GM18508 (cell line): ENCODE measurements at regions not wholly inside any gene's neighbourhood (a gene's known extent, or its start where the extent isn't known, plus 50 kb on each side); places are given as distances from the start of the nearest gene placed in this dataset.

Source experiments
- ATAC-seq: cut with Tn5 transposase; IDR thresholded peaks from one replicate; pipeline ENCODE4 v1.9.1; 2021; ENCODE audit warnings: moderate number of reproducible peaks; ENCODE audit not compliant: insufficient read depth, unreplicated experiment

DNA sequence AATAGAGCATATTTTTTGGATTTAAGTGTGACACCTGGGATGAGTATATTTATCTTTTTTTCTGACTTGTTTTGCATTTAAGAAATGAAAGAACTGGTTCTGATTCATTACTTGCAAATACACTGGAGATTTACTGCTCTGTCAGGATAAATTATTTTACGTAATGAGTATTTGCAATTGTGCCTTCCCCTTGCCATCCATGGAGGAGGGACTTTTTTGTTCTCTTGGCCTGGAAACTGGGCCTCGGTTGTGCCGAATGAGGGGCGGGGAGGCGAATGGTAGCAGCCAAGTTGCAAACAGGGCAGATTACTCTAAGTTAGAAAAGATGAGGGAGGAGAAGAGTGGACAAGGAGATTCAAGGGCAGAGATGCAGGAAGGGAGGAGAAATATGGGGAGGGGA is 308.7 kb downstream of the ATP23 start:
- ATAC-seq, result no peak

DNA sequence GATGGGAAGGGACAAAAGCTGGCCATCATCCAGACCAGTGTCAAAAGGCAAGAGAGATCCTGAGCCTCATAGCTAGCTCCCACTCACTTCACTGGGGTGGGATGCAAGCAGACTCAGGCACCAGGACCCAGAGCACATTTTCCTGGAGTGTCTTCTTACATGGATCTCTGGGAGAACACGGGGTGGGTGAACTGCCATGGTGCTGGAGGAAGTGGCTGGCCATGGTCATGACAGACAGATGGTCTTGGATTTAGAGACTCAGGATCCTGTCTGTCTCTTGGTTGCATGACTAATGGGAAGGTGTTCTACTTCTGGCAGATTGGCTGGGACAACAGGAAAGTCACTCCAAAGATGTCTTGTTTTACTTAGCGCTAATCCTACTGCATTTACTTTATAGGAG is 311.5 kb downstream of the ATP23 start:
- ATAC-seq, result no peak

DNA sequence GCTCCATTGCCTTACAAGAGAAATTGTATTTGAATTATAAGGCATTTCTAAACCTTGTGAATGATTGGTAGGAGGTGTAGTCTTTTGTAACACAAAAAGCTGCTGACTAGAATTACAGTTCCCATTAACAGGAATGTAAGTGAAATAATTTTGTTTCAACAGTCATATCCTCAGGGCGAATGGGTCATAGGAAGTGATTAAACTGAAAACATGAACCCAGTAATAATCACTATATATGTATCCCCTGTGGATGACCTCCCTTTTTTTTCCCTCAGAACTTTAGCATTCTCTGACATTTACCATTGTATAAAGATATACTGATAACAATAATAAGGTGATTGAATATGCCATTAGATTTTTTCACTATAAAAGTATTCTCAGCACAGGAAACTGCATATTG is 312.3 kb downstream of the ATP23 start:
- no peak for ATAC-seq

DNA sequence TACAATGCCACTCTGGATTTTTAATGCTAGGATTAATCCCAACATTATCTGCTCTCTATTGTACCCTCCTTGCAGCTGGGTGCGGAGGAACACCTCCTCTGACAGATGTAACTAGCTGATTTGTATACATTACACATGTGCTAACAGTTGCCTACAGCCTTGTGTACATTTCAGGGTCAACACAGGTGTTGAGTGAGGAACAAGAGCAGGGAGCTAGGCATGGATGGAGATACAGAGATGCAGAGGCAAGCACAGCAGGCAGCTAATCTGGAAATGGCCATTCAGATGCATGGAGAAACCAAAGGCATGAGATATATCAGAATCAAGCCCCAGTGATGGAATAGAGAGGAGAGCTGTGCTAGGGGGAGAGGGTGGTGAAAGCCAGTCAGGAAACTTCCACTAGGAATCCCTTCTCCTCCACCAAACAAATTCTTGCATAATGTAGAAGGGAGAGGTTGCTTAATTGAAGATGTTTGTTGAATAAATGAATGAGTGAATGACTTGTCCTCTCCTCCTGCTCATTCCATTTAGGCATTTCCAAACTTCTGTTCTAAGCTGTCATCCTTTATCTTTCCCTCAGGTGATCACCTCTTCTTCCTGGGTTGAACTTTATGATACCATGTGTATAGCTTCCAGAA is 313.2 kb downstream of the ATP23 start:
- no peak for ATAC-seq

DNA sequence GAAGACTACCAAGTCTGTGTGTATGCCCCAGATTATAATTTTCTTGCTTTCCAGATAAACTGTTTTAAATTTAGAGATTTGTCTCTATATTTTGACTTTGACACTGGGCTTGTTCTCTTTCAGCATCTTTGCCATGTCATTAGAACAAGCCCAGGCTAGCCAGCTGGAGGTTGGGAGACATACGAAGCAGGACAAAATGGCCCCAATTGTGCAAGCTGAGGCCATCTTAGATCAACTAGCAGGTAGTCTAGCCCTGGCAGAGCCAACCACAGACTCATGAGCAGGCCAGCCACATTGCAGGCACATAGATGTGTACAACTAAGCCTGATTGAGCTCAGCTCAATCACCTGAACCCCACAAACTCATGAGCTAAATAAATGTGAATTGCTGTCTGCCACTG is 321.4 kb downstream of the ATP23 start:
- no peak for ATAC-seq

DNA sequence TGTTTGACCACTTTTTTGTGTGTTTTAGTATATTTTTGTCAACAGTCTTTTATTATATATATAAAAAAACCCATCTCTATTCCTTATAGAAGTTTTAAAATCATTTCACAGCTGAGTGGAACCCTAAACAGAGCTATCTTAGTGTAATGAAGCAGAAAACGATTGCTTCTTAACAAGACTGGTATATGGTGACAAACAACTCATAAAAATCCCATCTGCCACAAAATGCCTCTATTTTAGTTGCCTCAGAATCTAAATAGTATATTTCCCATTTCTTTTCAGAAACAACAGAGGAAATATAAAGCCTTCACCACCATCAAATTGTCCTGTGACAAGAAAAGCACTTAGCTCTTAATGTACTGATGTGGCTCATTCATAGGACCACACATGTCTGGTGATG is 322.4 kb downstream of the ATP23 start:
- ATAC-seq, result no peak

DNA sequence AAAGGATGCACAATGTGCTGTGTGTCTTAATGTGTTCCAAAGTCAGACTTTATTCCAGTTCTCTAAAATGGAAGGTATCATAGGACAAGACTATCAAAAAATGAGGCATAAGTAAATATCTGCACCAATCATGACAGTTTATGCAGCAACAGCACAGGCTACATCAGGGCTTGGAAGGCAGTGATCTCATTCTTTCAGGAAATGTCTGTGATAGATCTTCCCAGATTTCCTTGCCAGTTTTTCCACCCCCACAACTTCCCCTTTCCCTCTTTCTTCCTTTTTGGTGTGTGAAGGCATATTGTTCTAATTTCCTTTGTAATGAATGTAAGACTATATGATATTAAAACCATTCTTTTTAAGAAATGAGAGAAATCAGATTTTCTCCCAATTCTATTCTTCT is 326.7 kb downstream of the ATP23 start:
- ATAC-seq, result no peak

DNA sequence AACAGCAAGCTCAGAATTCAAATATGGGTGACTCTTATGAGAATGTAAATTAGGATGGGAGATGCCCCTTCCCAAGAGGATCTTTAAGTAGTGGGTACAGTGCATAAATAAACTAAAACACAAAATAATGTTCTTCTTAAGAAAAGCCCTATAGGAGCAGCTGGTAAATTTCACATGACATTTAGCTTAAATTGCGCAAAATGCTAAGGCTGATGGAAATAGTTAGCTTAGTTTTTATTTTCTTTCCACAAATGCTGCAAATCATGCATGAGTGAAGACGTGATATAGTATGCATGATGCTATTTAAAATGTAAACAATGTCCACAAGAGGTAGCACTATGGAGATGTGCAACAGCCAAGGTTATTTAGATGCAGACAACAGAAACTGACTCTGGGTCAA is 328.1 kb downstream of the ATP23 start:
- no peak for ATAC-seq

DNA sequence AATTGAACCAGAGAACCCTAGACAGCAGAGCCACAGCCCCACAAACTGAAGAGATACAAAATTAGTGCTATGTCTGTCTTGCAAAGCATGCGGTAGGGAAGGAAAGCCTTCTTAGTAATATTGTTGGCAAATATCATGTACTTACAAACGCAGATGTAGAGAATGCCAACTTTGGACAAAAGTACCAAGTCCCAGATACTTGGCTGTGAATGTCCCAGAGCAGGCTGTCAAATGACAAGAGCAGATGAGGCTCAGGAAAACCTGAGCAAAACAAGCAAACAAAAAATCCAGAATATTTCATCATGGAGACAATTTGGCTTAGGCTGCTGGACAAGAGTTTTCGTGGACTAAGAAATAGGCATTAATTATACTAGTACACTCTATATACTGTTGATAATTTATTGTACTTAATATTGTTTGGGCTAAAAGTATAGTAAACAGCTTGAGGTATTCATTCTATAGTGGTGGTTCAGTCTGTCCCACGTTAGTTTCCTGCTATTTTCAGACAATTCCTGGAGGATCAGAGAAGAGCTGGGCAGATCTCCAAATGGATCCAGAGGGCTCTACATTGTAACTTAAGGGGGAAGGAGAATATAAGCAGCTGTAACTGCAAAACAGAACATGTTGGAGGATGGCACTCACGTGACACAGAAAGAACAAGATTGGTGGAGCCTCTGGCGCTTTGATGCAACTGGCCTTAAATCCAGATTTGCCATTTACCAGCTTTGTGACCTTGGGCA is 329.8 kb downstream of the ATP23 start:
- no peak for ATAC-seq

DNA sequence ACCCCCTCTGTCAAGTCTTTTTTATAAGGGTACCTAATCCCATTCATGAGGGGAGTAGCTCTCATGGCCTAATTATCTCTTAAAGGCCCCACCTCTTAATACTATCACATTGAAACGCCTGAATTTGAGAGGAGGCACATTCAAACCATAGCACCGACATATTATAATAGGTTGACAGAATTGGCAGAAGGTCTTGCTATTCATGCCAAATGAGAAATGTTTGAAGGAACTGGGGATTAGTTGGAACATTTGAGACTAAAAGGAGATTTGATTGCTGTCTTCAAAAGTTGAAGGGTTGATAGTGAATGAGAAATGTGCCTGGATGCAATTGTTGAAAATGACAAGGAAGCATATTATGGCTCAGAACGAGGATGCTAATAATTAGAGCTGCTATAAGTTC is 331.1 kb downstream of the ATP23 start:
- ATAC-seq, result no peak

DNA sequence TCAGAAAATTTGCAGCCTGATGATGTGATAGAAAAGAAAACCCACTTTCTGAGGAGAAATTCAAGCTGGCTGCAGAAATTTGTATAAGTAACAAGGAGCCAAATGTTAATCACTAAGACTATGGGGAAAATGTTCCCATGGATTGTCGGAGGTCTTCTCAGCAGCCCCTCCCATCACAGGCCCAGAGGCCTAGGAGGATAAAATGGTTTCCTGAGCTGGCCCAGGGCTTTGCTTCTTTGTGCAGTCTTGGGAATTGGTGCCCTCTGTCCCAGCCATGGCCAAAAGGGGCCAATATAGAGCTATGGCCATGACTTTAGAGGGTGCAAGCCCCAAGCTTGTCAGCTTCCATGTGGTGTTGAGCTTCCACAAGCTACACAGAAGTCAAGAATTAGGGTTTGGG is 335.9 kb downstream of the ATP23 start:
- ATAC-seq, result no peak

DNA sequence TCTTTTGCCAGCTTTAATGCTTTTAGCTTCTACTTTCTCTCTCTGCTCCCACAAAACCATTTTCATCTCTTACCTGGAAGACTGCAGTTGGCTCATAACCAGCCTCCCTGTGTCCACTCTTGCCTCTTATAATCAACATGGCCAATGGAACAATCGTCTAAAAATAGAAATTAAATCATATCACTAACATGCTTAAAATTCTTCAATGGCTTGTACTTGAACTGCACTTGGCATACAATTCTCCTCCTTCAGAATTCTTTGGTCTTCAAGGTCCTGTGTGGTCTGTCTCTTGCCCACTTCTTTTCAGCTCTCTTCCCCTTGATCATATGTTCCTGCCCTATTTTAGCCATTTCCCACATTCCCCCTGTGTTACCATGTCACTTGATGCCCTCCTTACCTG is 342.2 kb downstream of the ATP23 start:
- no peak for ATAC-seq

DNA sequence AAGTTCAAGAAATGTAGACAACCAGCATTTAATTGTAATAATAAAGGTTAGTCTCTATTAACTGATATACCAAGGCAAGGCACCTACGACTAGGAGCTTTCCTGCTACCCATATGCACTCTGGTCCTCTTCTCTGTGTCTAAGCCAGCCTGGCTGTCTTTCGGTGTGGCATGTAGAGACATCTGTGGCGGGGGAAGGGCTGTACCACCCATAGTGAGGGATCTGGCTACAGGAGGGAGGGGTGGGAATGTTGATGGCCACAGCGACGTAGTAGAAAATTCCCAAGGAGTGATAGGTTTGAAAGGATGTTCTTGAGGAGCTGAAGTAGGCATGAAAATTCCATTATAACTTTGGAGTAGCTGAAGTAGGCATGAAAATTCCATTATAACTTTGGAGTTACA is 344.2 kb downstream of the ATP23 start:
- ATAC-seq, result no peak

DNA sequence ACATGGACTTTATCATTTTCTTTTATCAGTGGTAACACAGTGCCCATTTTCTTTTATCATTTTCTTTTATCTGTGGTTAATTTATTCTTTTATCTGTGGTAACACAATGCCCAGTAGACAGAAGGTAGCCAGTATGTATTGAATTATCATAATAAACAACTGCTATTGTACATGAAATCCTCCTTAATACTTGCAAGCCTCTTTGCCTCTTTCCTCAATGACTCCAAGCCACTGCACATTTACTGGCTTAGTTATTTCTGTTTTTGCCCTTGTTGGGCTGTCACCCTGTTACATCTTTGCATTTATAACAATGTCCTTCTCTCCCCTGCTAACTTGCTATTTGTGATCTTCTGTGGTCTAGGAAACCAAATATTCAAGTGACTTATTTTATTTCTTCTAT is 345.0 kb downstream of the ATP23 start:
- no peak for ATAC-seq

DNA sequence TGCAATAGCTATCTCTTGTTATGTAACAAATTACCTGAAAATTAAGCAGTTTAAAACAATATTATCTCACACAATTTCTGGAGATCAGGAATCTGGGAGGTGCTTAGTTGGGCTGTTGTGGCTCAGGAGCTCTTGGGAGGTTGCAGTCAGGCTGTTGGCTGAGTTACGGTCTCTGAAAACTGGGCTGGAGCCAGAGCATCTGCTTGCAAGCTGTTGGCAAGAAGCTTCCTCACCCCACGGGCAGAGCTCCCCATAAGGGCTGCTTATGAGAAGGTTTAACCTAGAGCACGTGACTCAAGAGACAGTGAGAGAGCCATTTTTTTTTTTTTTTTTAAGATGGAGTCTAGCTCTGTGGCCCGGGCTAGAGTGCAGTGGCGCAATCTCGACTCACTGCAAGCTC is 346.8 kb downstream of the ATP23 start:
- no peak for ATAC-seq

DNA sequence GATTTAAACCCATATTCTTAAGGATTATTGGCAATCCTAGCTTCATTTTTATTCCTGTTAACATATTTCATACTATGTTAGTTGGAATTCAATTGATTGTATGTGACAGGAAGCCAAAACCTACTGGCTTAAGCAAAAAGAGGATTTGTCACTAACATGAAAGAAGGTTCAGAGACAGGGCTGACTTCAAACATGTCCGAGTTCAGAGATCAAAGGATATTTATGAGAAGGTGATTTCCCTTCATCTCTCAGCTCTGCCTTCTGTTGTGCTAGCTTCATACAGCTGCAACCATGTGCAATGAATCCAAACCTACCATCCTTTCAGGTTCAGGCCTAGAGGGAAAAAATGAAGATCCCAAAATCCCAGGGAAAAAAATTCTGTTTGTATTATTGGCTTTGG is 349.7 kb downstream of the ATP23 start:
- no peak for ATAC-seq

DNA sequence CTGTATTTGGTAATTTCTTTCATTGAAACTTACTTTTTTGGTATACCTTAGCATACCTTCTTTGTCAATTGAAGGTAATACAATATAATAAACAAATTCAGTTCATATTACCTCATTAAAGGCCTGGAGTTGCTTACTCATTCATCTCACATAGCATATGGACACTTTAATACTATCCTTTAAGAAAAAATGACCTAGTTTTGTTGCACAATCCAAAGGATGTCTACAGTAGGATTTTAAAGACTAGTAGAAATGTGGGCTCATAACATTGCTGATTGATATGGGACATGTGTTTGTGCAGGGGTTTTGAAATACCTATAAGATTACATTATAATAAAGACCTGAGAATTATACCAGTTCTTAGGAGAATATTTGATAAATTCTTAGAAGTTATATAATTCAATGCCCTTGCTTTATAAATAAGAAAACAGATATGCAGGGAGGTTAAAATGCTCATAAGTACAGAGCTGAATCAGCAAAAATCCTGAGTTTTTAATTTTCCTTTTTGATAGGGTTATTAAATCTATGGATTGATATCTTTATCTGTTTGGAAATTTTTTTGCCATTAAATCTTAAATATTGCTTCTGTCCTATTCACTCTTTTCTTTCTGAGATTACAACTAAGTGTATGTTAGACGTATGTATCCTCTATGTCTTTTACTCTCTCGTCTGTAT is 352.1 kb downstream of the ATP23 start:
- ATAC-seq, result no peak

DNA sequence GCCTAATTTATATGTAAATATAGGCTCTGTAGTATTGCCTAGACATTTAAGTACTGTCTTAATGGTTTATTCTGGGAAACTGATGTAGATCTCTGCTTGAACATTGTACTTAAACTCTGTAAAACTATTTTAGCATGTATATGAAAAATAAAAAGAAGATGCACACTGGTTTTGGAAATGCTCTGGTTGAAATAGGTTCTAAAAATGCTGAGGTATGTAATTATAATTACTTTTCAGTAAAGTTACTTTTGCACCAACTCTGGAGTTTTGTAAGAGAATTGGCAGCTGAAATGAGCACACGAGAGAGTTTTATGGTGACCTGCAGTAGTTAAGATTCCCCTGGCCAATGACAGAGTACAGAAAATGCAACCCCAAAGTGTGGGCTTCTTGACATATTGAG is 353.9 kb downstream of the ATP23 start:
- ATAC-seq, result no peak

DNA sequence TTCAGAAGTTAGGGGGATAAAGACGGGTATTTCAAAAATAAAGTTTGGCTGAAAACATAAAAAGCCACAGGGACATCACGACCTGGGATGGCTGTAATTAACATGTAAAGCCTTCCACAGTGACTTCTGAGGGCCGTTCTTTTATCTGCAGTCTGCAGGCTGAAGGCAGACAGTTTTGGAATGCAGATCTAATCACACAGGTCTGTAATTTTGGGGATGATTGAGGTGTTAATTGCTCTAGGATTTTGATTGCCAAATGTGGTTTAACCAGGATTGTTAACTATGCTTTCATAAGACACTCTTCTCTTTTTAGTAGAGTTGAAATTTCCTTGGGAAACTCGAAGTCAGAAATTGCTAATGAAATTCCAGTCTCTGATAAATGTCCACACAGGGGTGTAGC is 355.5 kb downstream of the ATP23 start:
- no peak for ATAC-seq

DNA sequence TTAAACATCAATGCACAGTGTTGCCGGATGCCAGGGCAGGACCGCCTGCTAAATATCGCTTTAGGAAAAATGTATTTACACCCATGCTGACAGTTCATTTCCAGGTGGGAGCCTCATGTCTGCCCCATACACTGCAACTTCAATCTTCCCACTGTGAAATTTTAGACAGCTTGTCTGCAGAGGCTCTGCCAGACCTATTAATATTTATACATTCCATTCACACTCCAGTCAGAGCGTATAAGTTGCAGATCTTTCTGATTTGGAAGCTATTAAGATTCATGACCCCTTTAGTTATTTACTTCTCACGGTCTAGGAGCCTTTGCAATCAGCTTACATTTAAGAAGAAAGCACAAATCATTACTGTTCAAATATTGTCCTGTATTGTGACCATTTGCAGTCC is 357.4 kb downstream of the ATP23 start:
- no peak for ATAC-seq

DNA sequence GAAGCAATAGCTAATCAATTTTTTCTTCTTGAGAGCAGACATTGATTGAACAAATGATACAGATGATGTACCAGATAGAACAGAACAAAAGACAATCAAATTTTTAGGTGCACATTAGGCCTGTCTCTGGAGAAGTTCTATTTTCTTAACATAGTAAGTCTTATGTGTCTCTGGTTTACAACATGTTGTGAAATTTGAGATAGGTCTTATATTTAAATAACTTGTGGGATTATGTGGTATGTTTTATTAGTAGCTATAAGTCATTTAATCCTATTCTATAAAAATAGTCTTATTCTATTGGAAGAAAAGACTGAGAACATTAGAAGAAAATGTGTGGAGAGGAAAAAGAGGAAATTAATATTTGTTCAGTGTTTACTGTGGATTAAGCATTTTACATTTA is 358.0 kb downstream of the ATP23 start:
- no peak for ATAC-seq
